Liver (tissue), 3 donors: ENCODE measurements at regions not wholly inside any gene's neighbourhood (a gene's known extent, or its start where the extent isn't known, plus 50 kb on each side); places are given as distances from the start of the nearest gene placed in this dataset.

ENCODE experiments used
- EGR1 ChIP-seq, 2 donors: IDR thresholded peaks; 2 replicates each; pipeline ENCODE4 v1.6.1; 2016 to 2018; ENCODE audit warnings: antibody characterized with exemption in 2 of 2, low read depth in 2 of 2
- JUND ChIP-seq, 2 donors: IDR thresholded peaks; 2 replicates each; pipeline ENCODE4 v1.6.1; 2016; ENCODE audit warnings: antibody characterized with exemption in 2 of 2
- NR2F2 ChIP-seq: IDR thresholded peaks from 2 replicates; pipeline ENCODE4 v1.6.1; 2016; ENCODE audit warnings: antibody characterized with exemption
- RAD21 ChIP-seq, 2 donors: IDR thresholded peaks; 2 replicates each; pipeline ENCODE4 v1.6.1; 2016; ENCODE audit warnings: antibody characterized with exemption in 2 of 2, mild to moderate bottlenecking in 2 of 2
- TAF1 ChIP-seq: conservative IDR thresholded peaks from 2 replicates; pipeline ENCODE4 v1.6.1; 2016; ENCODE audit warnings: antibody characterized with exemption, mild to moderate bottlenecking
- YY1 ChIP-seq: IDR thresholded peaks from 2 replicates; pipeline ENCODE4 v1.6.1; 2016; ENCODE audit warnings: antibody characterized with exemption, mild to moderate bottlenecking
- TF ChIP-seq, protein P1 (sequence below): fragments of 150-350 bp; IDR thresholded peaks from 2 replicates; pipeline ENCODE4 v1.5.1; 2017; ENCODE audit warnings: improper control_type of control experiment, low read depth, low read length; ENCODE audit not compliant: missing input control
- TF ChIP-seq, protein P2 (sequence below): IDR thresholded peaks from 2 replicates; pipeline ENCODE4 v1.6.1; 2016; ENCODE audit warnings: antibody characterized with exemption, mild to moderate bottlenecking
- TF ChIP-seq, protein P3 (sequence below): IDR thresholded peaks from 2 replicates; pipeline ENCODE4 v1.6.1; 2016; ENCODE audit warnings: antibody characterized with exemption
- TF ChIP-seq, protein P4 (sequence below): IDR thresholded peaks from 2 replicates; pipeline ENCODE4 v1.6.1; 2016; ENCODE audit warnings: antibody characterized with exemption
- donor health status: healthy.
- donor health status: healthy.

DNA sequence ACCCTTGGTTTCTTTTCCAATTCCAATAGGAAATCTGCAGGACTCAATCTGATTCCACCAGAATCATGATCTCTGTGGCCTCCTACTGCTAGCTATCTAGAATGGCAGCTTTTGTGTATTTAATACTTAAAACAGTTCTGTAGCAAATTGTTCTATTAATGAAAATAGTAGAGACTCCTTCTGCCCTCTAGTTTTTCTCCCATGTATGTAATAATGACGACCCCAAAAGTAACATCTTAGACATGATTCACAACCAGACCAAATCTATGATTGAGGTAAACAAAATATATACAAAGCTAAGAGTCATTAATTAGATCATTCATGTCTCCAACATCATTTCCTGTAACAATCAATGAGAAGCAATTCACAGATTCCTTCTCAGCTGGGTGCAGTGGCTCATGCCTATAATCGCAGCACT lies 259.1 kb upstream of the MKLN1 start:
- TF ChIP-seq, protein P1, sequence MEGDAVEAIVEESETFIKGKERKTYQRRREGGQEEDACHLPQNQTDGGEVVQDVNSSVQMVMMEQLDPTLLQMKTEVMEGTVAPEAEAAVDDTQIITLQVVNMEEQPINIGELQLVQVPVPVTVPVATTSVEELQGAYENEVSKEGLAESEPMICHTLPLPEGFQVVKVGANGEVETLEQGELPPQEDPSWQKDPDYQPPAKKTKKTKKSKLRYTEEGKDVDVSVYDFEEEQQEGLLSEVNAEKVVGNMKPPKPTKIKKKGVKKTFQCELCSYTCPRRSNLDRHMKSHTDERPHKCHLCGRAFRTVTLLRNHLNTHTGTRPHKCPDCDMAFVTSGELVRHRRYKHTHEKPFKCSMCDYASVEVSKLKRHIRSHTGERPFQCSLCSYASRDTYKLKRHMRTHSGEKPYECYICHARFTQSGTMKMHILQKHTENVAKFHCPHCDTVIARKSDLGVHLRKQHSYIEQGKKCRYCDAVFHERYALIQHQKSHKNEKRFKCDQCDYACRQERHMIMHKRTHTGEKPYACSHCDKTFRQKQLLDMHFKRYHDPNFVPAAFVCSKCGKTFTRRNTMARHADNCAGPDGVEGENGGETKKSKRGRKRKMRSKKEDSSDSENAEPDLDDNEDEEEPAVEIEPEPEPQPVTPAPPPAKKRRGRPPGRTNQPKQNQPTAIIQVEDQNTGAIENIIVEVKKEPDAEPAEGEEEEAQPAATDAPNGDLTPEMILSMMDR, result peak; percentile 49
- TF ChIP-seq, protein P2, sequence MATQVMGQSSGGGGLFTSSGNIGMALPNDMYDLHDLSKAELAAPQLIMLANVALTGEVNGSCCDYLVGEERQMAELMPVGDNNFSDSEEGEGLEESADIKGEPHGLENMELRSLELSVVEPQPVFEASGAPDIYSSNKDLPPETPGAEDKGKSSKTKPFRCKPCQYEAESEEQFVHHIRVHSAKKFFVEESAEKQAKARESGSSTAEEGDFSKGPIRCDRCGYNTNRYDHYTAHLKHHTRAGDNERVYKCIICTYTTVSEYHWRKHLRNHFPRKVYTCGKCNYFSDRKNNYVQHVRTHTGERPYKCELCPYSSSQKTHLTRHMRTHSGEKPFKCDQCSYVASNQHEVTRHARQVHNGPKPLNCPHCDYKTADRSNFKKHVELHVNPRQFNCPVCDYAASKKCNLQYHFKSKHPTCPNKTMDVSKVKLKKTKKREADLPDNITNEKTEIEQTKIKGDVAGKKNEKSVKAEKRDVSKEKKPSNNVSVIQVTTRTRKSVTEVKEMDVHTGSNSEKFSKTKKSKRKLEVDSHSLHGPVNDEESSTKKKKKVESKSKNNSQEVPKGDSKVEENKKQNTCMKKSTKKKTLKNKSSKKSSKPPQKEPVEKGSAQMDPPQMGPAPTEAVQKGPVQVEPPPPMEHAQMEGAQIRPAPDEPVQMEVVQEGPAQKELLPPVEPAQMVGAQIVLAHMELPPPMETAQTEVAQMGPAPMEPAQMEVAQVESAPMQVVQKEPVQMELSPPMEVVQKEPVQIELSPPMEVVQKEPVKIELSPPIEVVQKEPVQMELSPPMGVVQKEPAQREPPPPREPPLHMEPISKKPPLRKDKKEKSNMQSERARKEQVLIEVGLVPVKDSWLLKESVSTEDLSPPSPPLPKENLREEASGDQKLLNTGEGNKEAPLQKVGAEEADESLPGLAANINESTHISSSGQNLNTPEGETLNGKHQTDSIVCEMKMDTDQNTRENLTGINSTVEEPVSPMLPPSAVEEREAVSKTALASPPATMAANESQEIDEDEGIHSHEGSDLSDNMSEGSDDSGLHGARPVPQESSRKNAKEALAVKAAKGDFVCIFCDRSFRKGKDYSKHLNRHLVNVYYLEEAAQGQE, result no peak
- TF ChIP-seq, protein P3, sequence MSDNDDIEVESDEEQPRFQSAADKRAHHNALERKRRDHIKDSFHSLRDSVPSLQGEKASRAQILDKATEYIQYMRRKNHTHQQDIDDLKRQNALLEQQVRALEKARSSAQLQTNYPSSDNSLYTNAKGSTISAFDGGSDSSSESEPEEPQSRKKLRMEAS, result no peak
- TF ChIP-seq EGR1 (IDR thresholded peaks at IDR 0.05; ENCODE audit: low read depth in 2 of 2) (no peak), RAD21 (IDR thresholded peaks at IDR 0.05) (peak; percentile 70 to 78), TAF1 (no peak), JUND (IDR thresholded peaks at IDR 0.05) (no peak), NR2F2 (no peak), YY1 (no peak)
- TF ChIP-seq, protein P4, sequence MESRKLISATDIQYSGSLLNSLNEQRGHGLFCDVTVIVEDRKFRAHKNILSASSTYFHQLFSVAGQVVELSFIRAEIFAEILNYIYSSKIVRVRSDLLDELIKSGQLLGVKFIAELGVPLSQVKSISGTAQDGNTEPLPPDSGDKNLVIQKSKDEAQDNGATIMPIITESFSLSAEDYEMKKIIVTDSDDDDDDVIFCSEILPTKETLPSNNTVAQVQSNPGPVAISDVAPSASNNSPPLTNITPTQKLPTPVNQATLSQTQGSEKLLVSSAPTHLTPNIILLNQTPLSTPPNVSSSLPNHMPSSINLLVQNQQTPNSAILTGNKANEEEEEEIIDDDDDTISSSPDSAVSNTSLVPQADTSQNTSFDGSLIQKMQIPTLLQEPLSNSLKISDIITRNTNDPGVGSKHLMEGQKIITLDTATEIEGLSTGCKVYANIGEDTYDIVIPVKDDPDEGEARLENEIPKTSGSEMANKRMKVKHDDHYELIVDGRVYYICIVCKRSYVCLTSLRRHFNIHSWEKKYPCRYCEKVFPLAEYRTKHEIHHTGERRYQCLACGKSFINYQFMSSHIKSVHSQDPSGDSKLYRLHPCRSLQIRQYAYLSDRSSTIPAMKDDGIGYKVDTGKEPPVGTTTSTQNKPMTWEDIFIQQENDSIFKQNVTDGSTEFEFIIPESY, result no peak
